ENCODE measurements at regions not wholly inside any gene's neighbourhood (a gene's known extent, or its start where the extent isn't known, plus 50 kb on each side); places are given as distances from the start of the nearest gene placed in this dataset.

GRCh38 chr6:6993503-6994237 lies 114.1 kb upstream of the RREB1 start:
- no peak for TF ChIP-seq CTCF (IDR thresholded peaks at IDR 0.05)
- TF ChIP-seq POLR2A (IDR thresholded peaks at IDR 0.05), result no peak
